GM18519 (cell line): ENCODE measurements at regions not wholly inside any gene's neighbourhood (a gene's known extent, or its start where the extent isn't known, plus 50 kb on each side); places are given as distances from the start of the nearest gene placed in this dataset.
A peak's percentile ranks its signal among the peaks of the same experiment; 100 is the strongest.

ENCODE experiments used
- ATAC-seq: cut with Tn5 transposase; IDR thresholded peaks from one replicate; pipeline ENCODE4 v1.9.1; 2021; ENCODE audit warnings: mild to moderate bottlenecking, moderate library complexity; ENCODE audit not compliant: unreplicated experiment, low FRiP score

GRCh38 chr4:174438711-174439110 lies 83.6 kb downstream of the HPGD start:
- ATAC-seq: no peak

- ATAC-seq: no peak
These were observed 84.5 kb downstream of the HPGD start for GRCh38 chr4:174437749-174438148.

DNA sequence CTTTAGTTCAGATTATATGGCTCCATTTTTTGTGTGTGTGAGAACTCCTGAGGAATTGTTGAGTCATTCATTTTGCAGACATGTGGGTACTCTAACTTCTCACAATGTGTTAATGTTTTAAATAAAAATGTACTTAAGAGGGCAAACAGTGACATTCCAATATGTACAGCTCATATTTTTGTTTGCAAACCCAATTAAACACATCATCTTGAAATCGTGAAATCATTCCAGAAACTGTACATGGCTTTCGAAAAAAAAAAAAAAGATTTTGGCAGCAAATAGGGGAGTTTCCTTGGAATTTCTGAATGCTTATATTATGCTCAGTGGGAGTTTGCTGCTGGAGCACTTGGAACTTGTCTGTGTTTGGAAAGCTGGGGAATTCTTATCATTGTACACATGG lies 85.0 kb downstream of the HPGD start:
- ATAC-seq: no peak

- no peak for ATAC-seq
These were observed 85.9 kb downstream of the HPGD start for GRCh38 chr4:174436377-174436776.

DNA sequence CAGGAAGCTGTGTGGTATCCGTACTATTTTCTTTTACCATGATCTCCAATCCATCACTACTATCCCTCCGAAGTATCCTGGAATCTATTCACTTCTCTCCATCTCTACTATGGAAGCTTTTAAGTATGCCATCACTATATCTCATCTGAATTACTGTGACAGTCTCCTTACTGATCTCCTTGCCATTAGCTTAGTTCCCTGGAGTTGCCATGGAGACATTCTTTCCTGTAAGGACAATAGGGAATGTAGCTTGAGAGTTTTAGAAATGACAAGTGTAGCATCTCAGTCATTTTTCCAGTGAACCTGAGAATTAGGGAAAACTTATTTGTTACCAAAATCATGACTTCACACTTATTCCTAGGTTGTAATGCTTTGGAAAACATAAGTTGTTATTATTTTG lies 86.3 kb downstream of the HPGD start:
- no peak for ATAC-seq

GRCh38 chr4:174434455-174434854 lies 87.8 kb downstream of the HPGD start:
- no peak for ATAC-seq

DNA sequence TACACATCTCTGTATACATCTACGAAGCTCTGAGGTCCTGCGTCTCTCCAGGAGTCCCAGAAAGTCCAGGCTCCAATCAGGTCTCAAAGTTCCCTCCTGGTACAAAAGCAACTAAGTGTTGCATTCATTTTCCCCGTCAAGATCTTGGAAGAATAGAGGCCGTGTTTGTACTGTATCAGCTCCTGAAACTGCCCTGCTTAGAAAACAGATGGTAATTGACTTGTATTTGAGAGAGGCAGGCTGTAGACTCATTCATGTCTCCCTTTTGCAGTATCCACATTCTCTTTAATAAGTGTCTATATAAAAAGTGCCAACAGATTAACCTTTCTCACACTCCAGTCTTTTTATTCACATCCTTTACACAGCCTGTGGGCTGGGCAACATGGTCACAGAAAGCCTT lies 91.7 kb downstream of the HPGD start:
- no peak for ATAC-seq

DNA sequence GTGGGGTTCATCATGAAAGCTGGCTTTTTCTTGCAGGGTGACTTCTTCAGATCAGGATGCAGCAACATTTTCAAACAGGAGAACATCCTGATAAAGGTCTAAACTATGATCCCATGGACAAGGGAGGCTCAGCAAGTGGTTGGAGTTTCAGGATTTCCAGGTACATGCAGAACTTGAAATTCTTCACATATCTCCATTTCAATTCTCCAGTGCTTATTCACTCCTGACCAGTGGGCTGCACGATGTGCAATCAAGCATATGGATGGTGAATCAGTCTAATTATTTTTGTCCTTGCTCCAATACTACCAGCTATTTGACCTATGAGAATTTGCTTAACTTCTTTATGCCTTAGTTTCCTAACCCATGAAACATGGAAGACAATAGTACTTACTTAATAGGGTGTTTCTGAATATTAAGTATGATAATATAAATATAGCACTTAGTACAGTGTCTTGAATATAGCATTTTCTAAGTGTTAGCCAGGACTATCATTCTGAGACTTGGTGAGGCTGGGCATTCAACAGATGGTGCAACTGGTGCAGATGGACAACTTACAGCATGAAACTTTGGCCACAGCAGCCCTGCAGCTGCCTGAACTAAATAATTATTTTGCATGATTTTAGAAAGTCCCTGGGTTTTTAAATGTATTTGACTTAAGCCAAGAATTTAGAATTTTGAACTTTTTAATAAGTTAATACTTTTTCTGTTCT lies 92.4 kb downstream of the HPGD start:
- no peak for ATAC-seq

DNA sequence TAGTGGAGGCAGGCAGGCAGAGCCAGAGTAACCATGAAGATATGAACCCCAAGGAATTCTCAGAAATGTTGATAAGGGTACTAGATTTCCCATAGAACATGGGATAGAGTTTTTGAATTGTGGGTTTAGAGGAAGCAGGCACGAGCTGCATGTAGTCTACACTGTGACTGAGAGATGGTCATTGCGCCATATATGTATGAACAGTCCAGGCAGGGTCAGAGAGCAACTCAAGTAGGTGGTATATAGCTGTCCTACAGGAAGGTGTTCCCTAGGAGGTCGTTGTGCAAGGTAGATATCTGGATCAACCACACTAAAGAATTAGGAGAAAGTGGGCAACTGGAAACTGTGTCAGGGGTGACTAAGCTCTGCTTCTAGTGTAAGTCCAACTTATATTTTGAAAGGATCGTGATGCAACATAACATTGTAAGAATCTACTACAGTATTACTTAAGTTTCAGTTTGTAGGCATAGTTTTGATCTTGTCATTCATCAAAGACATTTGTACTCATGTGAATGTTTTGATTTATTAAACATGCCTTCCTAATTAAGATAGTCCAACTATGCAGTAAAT lies 94.6 kb downstream of the HPGD start:
- no peak for ATAC-seq

GRCh38 chr4:174425669-174426068 lies 96.6 kb downstream of the HPGD start:
- ATAC-seq: no peak

DNA sequence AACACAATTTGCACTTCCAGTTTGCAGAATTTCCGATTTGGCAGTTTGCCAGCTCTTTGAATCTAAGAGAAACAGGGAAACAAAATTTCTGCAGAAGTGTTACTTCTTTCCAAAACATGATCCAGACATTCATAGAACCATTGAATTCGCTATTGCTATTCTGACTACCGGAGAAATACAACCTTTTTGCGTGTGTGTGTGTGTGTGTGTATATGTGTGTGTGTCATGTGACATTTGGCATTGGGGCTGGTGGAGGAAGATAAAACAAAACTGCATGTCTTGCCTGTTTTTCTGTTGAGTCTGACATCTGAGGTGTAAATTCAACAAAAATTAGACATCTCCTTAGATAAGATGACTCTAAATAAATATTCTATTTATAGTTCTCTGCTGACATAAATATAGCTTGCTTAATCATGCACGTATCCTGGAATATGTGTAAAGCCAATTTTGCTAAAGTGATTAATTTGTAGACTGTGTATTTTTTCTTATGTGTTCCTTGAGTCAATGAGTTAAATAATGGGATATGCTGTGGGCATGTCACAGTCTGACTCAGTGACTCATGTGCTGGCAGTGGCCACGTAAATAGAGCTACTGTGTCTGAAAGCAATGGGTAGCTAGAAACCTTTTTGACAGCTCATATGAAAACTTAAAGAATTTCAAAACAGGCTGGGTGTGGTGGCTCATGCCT lies 98.9 kb downstream of the HPGD start:
- ATAC-seq: peak; percentile 57

GRCh38 chr4:174422893-174423256 lies 99.4 kb downstream of the HPGD start:
- no peak for ATAC-seq

GRCh38 chr4:174420316-174420715 lies 102.0 kb downstream of the HPGD start:
- no peak for ATAC-seq

GRCh38 chr4:174418640-174419212 lies 103.6 kb downstream of the HPGD start:
- no peak for ATAC-seq

- no peak for ATAC-seq
These were observed 113.3 kb downstream of the HPGD start for GRCh38 chr4:174408841-174409552.

- no peak for ATAC-seq
These were observed 115.9 kb downstream of the HPGD start for GRCh38 chr4:174406383-174406782.

GRCh38 chr4:174405923-174406322 lies 116.4 kb downstream of the HPGD start:
- ATAC-seq: no peak

DNA sequence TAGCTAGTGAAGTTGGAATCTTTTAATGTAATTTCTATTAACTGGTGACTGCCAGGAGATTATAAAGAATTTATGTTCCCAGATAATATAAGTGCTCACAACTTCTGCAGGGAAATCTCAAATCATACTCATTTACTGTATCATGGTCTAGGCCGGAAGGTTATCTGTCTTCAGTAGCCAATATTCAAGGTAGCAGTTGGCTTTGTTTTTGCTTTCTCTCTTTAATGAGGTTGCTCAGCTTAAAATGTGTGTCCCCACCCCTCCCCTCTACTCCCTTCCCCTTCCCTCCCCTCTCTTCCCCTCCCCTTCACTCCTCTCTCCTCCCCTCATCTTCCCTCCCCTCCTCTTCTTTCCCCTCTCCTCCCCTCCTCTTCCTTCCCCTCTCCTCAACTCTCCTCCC lies 117.6 kb downstream of the HPGD start:
- ATAC-seq: no peak

GRCh38 chr4:174403177-174403543 lies 119.1 kb downstream of the HPGD start:
- no peak for ATAC-seq

DNA sequence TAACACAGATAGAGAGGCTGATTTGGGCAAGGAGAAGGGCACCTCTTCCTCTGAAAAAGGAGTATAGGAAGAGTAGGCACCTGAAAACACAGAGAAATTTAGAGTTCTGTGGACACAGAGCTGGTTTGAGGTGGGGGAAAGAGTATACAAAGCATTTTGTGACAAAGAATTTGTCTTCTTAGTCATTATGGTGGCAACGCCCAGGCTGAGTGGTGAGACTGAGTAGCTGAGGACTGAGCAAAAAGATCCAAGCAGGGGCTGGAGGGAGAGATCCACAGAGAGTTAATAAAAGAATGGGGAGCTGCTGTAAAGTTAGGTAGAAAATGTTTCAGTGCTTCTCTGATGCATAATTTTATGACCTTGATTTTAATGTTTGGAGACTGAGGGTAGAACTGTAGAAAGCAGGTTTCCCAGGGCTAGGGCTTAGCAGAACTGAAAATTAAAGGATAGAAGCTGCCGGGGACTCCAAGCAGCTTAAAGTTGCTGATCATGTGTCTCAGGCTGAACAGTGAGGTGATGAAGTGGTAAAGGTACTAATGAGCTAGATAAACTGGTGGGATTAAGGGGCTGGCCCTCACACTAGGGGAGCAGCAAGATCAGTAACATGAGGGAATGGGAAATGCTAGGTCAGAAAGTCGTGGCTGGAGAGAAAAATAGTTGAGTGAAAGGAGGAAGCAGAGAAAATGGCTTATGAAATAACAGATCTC lies 118.9 kb downstream of the CEP44 start:
- ATAC-seq: no peak
